HG02798 (cell line): ENCODE measurements at regions not wholly inside any gene's neighbourhood (a gene's known extent, or its start where the extent isn't known, plus 50 kb on each side); places are given as distances from the start of the nearest gene placed in this dataset.

Experiments used
- ATAC-seq: cut with Tn5 transposase; IDR thresholded peaks from one replicate; pipeline ENCODE4 v1.9.1; 2021; ENCODE audit warnings: mild to moderate bottlenecking; ENCODE audit not compliant: unreplicated experiment, poor library complexity

- ATAC-seq = no peak
Measured at GRCh38 chr3:90007778-90008499, 900.5 kb downstream of the EPHA3 start.

- ATAC-seq = no peak
Measured at GRCh38 chr3:90010341-90010740, 902.9 kb downstream of the EPHA3 start.

GRCh38 chr3:90011131-90011530, 903.7 kb downstream of the EPHA3 start:
- no peak for ATAC-seq

GRCh38 chr3:90011596-90011995, 904.2 kb downstream of the EPHA3 start:
- ATAC-seq = no peak

GRCh38 chr3:90011996-90012395, 904.6 kb downstream of the EPHA3 start:
- ATAC-seq = no peak

GRCh38 chr3:90015688-90016356, 908.4 kb downstream of the EPHA3 start:
- ATAC-seq = no peak

GRCh38 chr3:90016555-90016954, 909.1 kb downstream of the EPHA3 start:
- no peak for ATAC-seq

GRCh38 chr3:90018779-90019178, 911.4 kb downstream of the EPHA3 start:
- no peak for ATAC-seq

- ATAC-seq = no peak
Measured at GRCh38 chr3:90025019-90025418, 917.6 kb downstream of the EPHA3 start.

- no peak for ATAC-seq
Measured at GRCh38 chr3:90026406-90026805, 919.0 kb downstream of the EPHA3 start.

GRCh38 chr3:90031121-90031520, 923.7 kb downstream of the EPHA3 start:
- no peak for ATAC-seq

GRCh38 chr3:90032980-90033641, 925.7 kb downstream of the EPHA3 start:
- ATAC-seq = no peak

- ATAC-seq = no peak
Measured at GRCh38 chr3:90034038-90034437, 926.6 kb downstream of the EPHA3 start.

- ATAC-seq = no peak
Measured at GRCh38 chr3:90035643-90036042, 928.2 kb downstream of the EPHA3 start.

- ATAC-seq = no peak
Measured at GRCh38 chr3:90036939-90037469, 929.6 kb downstream of the EPHA3 start.

- no peak for ATAC-seq
Measured at GRCh38 chr3:90039994-90040393, 932.6 kb downstream of the EPHA3 start.

GRCh38 chr3:90040554-90040953, 933.1 kb downstream of the EPHA3 start:
- ATAC-seq = no peak

GRCh38 chr3:90041995-90042394, 934.6 kb downstream of the EPHA3 start:
- no peak for ATAC-seq

- ATAC-seq = no peak
Measured at GRCh38 chr3:90043287-90043686, 935.9 kb downstream of the EPHA3 start.

- no peak for ATAC-seq
Measured at GRCh38 chr3:90044084-90044816, 936.8 kb downstream of the EPHA3 start.
